ENCODE measurements at regions not wholly inside any gene's neighbourhood (a gene's known extent, or its start where the extent isn't known, plus 50 kb on each side); places are given as distances from the start of the nearest gene placed in this dataset.

DNA sequence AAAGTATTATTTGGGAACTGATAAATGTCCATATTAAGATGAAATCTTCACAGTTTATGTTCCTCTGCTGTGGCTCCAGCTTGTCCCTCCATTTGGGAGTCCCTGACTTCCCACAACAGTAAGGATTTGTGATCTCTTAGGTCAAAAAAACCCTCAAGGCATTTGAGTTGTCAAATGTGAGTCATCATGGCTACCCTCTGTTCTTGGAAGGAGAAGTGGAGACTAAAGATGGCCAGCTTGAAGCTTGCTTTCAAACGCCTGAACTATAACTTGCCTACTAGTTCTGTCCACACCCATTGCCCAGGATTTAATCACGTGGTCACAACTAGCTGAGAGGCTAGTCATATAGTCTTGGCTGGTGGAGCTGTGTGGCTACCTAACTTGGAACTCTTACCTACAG, 107.8 kb downstream of the CCNG2 start:
- H3F3A ChIP-seq (ENCODE audit: insufficient read depth, low read length, poor library complexity, severe bottlenecking): no peaks in the 10 kb centered on the region
- no peak overlapping the region for H2AFZ ChIP-seq (ENCODE audit: low read depth, low read length)
- no peak overlapping the region for H3K4me3 ChIP-seq (ENCODE audit: low read length)
- H3K9me3 ChIP-seq (ENCODE audit: low read length): peaks cover 3% of the 10 kb centered on the region
- H3K9me2 ChIP-seq (ENCODE audit: insufficient read depth, low read length): no peaks in the 10 kb centered on the region
- H4K20me1 ChIP-seq (ENCODE audit: insufficient read depth): no peaks in the 10 kb centered on the region
- no peak for TF ChIP-seq EZH2 (IDR thresholded peaks at IDR 0.05; ENCODE audit: borderline replicate concordance, insufficient read depth, low read length, poor library complexity, severe bottlenecking)
- TF ChIP-seq, protein P1, sequence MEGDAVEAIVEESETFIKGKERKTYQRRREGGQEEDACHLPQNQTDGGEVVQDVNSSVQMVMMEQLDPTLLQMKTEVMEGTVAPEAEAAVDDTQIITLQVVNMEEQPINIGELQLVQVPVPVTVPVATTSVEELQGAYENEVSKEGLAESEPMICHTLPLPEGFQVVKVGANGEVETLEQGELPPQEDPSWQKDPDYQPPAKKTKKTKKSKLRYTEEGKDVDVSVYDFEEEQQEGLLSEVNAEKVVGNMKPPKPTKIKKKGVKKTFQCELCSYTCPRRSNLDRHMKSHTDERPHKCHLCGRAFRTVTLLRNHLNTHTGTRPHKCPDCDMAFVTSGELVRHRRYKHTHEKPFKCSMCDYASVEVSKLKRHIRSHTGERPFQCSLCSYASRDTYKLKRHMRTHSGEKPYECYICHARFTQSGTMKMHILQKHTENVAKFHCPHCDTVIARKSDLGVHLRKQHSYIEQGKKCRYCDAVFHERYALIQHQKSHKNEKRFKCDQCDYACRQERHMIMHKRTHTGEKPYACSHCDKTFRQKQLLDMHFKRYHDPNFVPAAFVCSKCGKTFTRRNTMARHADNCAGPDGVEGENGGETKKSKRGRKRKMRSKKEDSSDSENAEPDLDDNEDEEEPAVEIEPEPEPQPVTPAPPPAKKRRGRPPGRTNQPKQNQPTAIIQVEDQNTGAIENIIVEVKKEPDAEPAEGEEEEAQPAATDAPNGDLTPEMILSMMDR (IDR thresholded peaks at IDR 0.05; ENCODE audit: poor library complexity, severe bottlenecking): no peak
- TF ChIP-seq MXI1 (conservative IDR thresholded peaks at IDR 0.05; ENCODE audit: poor library complexity, severe bottlenecking): no peak
- TF ChIP-seq POLR2AphosphoS5 (IDR thresholded peaks at IDR 0.05): no peak
- no peak for TF ChIP-seq TAF1 (IDR thresholded peaks at IDR 0.05; ENCODE audit: low read depth)
- TF ChIP-seq SMC3 (conservative IDR thresholded peaks at IDR 0.05; ENCODE audit: poor library complexity): no peak
- TF ChIP-seq EP300 (conservative IDR thresholded peaks at IDR 0.05; ENCODE audit: poor library complexity, severe bottlenecking): no peak
- TF ChIP-seq RAD21 (conservative IDR thresholded peaks at IDR 0.05): no peak
- TF ChIP-seq, protein P2, sequence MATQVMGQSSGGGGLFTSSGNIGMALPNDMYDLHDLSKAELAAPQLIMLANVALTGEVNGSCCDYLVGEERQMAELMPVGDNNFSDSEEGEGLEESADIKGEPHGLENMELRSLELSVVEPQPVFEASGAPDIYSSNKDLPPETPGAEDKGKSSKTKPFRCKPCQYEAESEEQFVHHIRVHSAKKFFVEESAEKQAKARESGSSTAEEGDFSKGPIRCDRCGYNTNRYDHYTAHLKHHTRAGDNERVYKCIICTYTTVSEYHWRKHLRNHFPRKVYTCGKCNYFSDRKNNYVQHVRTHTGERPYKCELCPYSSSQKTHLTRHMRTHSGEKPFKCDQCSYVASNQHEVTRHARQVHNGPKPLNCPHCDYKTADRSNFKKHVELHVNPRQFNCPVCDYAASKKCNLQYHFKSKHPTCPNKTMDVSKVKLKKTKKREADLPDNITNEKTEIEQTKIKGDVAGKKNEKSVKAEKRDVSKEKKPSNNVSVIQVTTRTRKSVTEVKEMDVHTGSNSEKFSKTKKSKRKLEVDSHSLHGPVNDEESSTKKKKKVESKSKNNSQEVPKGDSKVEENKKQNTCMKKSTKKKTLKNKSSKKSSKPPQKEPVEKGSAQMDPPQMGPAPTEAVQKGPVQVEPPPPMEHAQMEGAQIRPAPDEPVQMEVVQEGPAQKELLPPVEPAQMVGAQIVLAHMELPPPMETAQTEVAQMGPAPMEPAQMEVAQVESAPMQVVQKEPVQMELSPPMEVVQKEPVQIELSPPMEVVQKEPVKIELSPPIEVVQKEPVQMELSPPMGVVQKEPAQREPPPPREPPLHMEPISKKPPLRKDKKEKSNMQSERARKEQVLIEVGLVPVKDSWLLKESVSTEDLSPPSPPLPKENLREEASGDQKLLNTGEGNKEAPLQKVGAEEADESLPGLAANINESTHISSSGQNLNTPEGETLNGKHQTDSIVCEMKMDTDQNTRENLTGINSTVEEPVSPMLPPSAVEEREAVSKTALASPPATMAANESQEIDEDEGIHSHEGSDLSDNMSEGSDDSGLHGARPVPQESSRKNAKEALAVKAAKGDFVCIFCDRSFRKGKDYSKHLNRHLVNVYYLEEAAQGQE (IDR thresholded peaks at IDR 0.05; ENCODE audit: borderline replicate concordance): no peak
- no peak overlapping the region for H3K27ac ChIP-seq (ENCODE audit: low read length)
- no peaks in the 10 kb centered on the region for H3K36me3 ChIP-seq (ENCODE audit: insufficient read depth, low read length)
- no peak overlapping the region for H3K4me2 ChIP-seq (ENCODE audit: low read length)
- no peak overlapping the region for H3K9ac ChIP-seq (ENCODE audit: low read length)
- H3K79me2 ChIP-seq (replicated peaks; ENCODE audit: insufficient read depth, low read length): no peaks in the 10 kb centered on the region
- no peaks in the 10 kb centered on the region for H3K27me3 ChIP-seq (ENCODE audit: insufficient read depth, low read depth, low read length)

DNA sequence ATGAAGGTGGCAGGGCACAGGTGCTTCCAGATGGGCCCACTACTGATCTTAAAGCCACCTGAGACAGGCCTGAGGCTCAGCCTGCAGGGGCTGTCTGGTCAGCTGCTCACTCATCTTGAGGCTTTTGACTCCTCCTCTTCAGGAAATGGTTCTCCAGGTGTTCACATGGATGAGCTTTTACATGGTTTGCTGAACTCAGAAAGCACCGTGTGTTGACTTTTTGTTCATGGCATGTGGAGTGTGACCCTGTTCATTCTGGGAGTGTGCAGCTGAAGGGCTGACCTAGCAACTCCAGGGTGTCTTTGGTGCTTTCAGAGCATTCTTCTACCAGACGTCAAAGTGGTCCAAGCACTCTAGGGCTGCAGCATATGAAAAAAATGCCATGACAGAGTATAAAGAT, 111.1 kb downstream of the CCNG2 start:
- Histone ChIP-seq H3K36me3 (ENCODE audit: insufficient read depth, low read length) (no peaks in the 10 kb centered on the region), H3K79me2 (replicated peaks; ENCODE audit: insufficient read depth, low read length) (no peaks in the 10 kb centered on the region), H4K20me1 (ENCODE audit: insufficient read depth) (no peaks in the 10 kb centered on the region), H3K27ac (ENCODE audit: low read length) (no peak overlapping the region), H2AFZ (ENCODE audit: low read depth, low read length) (no peak overlapping the region), H3K4me3 (ENCODE audit: low read length) (no peak overlapping the region), H3K4me2 (ENCODE audit: low read length) (no peak overlapping the region), H3K9me3 (ENCODE audit: low read length) (peaks cover 3% of the 10 kb centered on the region), H3K9me2 (ENCODE audit: insufficient read depth, low read length) (no peaks in the 10 kb centered on the region), H3F3A (ENCODE audit: insufficient read depth, low read length, poor library complexity, severe bottlenecking) (no peaks in the 10 kb centered on the region), H3K27me3 (ENCODE audit: insufficient read depth, low read depth, low read length) (no peaks in the 10 kb centered on the region), H3K9ac (ENCODE audit: low read length) (no peak overlapping the region)
- TF ChIP-seq EP300 (conservative IDR thresholded peaks at IDR 0.05; ENCODE audit: poor library complexity, severe bottlenecking) (no peak), SMC3 (conservative IDR thresholded peaks at IDR 0.05; ENCODE audit: poor library complexity) (no peak), EZH2 (IDR thresholded peaks at IDR 0.05; ENCODE audit: borderline replicate concordance, insufficient read depth, low read length, poor library complexity, severe bottlenecking) (no peak), RAD21 (conservative IDR thresholded peaks at IDR 0.05) (no peak), POLR2AphosphoS5 (IDR thresholded peaks at IDR 0.05) (no peak), MXI1 (conservative IDR thresholded peaks at IDR 0.05; ENCODE audit: poor library complexity, severe bottlenecking) (no peak), TAF1 (IDR thresholded peaks at IDR 0.05; ENCODE audit: low read depth) (no peak)
- TF ChIP-seq, protein P2 (IDR thresholded peaks at IDR 0.05; ENCODE audit: borderline replicate concordance): no peak
- TF ChIP-seq, protein P1 (IDR thresholded peaks at IDR 0.05; ENCODE audit: poor library complexity, severe bottlenecking): no peak

Data from neural cell (in vitro differentiated cells).